Central memory CD4-positive, alpha-beta T cell (primary cell): ENCODE measurements at regions not wholly inside any gene's neighbourhood (a gene's known extent, or its start where the extent isn't known, plus 50 kb on each side); places are given as distances from the start of the nearest gene placed in this dataset.
"Not testable (repeated sequence)": the region's sequence is repeated elsewhere in the genome, so short reads cannot be mapped to it uniquely, and the experiment has no call there.

Source experiments
- DNase-seq: peaks from one replicate; pipeline ENCODE4 v3.0.0; 2022

DNA sequence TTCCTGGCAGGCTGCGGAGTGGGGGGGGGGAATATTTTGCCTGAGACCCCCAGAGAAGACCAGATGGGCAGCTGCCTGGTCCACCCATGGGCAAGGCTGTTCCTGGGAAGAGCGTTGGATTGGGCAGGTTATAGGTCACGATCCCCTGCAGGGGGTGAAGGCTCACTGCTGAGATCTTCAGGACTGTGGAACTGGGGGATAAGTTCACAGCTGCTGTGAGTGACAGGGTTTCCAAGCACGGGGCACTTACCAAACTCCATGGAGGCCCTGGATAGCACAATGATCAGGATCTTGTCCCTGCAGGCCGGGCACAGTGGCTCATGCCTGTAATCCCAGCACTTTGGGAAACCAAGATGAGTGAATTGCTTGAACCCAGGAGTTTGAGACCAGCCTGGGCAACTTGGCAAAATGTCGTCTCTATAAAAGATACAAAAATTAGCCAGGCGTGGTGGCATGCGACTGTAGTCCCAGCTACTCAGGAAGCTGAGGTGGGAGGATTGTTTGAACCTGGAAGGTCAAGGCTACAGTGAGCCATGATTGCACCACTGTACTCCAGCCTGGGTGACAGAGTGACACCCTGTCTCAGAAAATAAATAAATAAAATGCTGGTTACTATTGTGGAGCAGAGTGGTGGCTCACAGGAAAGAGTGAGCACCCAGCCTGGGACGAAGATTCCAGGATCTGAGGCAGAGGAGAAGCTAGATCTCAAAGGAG lies 68.0 kb upstream of the HELT start:
- no peak for DNase-seq

GRCh38 chr4:184950926-184951325 lies 67.4 kb upstream of the HELT start:
- no peak for DNase-seq

DNA sequence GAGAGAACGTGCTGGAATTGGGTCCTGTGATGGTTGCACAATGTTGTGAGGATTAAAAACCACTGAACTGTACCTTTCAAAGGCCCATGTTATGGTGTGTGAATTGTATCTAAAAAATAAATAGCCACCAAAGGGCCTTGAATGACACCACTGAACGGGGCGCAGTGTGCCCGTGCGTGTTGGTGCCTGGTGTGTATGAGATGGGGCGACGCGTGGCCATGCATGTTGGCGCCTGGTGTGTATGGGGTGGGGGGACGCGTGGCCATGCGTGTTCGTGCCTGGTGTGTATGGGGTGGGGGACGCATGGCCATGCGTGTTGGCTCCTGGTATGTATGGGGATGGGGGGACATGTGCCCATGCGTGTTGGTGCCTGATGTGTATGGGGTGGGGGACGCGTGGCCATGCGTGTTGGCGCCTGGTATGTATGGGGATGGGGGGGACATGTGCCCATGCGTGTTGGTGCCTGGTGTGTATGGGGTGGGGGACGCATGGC lies 66.6 kb upstream of the HELT start:
- DNase-seq: no peak

DNA sequence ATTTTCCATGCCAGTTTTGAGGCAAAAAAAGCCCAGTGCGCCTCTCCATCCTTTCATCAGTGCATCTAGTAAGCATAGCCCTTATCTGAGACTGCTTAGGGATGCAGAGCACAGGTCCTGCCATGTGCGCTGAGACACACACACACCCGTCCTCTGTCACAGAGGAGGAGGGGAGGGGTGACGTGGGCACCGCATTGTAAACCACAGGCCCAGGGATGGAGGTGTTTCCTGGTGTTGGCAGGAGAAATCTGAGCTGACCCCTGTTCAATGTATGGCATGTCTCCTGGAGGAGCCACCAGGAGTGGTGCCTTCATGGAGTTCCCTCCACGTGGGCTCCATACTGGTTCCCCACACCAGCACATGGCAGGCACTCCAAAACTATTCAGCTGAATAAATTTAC lies 65.8 kb upstream of the HELT start:
- no peak for DNase-seq

DNA sequence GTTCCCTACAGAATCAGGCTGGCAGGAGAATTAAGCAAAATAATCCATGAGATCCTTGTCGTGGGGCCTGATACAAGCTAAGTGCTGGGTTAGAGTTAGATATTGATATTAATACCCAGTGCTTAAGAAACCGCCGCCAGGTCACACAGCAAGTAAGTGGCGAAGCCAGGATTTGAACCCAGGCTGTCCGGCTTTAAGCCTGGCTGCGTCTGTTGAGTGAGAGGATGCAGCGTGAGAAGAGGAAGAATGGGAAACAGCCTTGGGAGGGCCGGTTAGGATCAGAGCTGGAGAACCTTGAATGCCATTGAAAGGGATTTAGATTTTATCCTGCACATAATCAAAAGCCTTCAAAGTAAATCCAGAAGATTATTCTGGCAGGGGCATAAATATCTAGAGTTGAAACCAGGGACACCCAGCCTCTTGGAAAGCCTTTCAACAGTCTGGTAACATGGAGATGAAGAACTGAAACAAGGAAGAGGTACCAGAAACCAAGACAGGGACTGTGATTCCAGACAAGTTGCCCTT lies 64.8 kb upstream of the HELT start:
- no peak for DNase-seq

DNA sequence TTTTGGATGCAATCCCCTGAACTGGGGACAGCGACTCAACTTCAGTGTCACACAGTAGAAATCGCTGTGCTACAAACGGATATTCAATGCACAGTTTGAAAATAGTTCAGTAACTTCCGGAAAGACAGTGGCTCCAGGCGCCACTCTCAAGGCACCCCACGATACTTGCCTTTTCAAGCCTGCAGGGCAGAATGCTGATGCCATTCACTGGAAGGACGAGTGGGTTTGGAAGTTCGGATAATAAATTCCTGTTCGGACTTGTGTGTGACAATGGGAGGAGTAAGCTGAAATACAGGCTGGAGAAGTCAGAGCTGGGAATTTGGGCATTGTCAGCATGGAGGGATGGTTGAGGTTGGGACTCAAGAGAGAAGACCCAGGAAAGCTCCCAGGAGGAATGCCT lies 64.3 kb upstream of the HELT start:
- DNase-seq: no peak

- no peak for DNase-seq
These were observed 63.8 kb upstream of the HELT start for GRCh38 chr4:184954482-184954881.

- DNase-seq: no peak
These were observed 63.2 kb upstream of the HELT start for GRCh38 chr4:184955116-184955515.

DNA sequence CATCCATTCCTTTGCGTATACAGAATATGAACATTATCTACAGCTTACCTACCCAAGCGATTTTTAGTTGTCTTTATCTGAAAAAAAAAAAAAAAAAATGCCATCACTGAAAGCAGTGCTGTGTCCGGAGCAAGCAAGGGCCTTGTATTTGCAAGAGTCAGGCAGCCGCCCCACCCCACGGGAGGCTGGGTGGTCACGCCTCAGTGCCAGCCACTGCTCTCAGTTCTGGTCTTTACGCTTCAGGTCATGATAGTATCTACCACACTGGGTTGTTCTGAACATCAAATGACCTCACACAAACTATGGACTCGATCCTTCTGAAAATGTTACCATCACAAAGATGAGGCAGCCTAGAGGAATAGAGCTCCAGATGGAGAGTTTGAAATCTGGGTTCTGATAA lies 62.7 kb upstream of the HELT start:
- DNase-seq: no peak

DNA sequence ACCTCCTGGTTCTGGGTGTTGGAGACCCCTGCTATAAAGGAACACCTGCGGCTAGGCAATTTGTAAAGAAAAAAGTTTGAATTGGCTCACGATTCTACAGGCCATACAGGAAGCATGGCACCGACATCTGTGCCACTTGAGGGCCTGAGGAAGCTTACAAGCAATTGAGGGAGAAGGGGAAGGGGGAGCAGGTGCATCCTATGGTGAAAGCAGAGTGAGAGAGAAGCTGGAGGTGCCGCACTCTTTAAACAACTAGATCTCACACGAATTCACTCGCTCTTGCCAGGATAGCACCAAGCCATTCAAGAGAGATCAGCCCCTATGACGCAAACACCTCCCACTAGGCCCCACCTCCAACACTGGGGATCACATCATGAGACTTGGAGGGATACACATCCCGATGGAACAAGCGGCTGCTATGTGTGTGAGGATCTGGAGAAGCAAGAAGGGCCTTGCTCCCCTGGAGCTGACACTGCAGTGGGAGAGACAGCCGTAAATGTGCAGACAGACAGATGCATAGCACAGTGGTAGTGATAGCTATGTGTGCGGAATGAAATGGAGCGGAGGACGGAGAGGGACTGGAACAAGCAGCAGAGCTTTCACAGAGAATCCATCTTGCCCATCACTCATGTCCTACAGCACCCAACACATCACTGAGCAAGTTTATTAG lies 60.7 kb upstream of the HELT start:
- DNase-seq: no peak

DNA sequence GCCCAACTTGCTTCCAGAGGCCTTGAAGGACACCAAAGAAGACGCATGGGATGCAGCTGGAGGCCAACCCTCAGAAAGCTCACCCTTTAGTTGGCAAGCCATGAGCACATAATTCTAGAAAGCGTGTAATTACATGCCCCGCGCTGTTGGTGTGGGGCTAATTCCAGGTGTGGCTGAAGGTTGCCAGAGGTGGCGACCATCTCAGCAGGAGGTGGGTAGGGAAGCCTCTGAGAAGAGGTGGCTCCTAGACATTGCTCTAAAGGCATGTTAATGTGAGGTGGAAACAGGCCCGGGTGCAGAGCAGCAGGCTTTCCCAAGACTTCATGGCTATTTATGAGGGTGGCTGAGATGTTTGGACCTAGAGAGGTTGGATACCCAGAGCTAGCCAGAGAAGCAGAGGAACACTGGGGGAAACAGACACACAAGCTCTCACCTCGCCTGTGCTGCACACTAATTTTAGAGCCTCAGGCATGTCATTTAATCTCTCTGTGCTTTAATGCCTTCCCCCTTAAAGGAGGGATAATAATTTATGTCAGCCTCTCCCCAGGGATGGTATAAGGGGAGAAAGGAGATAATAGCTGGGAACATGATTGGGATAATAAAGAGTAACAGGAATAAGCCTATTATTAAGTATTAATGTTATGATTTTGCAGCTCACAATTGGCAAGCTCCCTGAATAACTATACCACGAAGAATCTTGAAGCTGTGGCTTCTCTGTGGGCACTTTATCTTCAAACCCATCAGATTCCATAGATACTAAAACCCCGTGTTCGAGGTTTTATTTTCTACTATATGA lies 60.0 kb upstream of the HELT start:
- DNase-seq: no peak

DNA sequence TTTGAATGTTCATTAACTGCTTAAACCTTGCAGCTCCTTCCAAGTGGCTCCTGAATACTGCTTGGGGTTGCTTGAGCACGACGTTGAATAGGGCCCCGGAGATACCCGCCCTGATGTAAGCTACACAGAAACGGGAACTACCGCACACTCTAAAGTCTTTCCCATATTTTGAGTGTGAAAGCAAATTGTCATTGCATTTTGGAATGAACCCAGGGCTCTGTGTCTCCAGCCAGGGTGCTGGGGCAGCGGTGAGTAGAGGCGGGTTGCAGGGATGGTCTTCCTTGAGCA lies 59.4 kb upstream of the HELT start:
- DNase-seq: no peak

DNA sequence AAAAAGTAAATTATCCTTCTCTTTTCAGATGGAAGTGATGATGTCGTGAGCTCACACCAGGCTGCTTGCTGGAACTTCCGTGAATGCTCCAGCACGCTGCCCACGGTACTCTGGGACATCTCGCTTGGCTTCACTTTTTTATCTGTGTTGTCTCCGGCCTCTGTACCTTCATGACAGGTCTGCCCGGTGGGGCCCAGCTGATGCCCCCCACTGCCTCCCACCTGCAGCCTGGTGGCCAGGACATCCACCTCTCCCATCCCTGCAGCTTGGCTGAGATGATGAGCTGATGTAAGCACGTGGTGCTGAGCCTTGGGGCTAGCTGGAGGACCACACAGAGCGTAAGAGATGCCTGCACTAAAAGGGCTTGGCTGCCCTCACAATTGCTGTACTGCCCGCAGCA lies 59.0 kb upstream of the HELT start:
- DNase-seq: no peak

DNA sequence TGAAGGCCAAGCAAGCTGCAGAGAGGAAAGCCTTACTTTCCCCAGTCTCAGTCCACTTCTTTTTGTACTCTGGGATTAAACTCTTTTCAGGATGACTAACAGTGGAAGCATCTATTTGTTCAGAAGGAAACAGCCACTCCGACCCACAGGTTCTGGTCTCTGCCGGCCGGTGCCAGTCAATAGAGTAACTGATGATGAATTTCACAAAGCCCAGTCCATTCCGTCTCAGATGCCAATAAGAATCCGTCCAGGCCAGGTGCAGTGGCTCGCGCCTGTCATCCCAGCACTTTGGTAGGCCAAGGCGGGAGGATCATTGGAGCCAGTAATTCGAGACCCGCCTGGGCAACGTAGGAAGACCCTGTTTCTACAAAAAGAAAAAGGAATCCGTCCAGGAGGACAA lies 58.5 kb upstream of the HELT start:
- no peak for DNase-seq

DNA sequence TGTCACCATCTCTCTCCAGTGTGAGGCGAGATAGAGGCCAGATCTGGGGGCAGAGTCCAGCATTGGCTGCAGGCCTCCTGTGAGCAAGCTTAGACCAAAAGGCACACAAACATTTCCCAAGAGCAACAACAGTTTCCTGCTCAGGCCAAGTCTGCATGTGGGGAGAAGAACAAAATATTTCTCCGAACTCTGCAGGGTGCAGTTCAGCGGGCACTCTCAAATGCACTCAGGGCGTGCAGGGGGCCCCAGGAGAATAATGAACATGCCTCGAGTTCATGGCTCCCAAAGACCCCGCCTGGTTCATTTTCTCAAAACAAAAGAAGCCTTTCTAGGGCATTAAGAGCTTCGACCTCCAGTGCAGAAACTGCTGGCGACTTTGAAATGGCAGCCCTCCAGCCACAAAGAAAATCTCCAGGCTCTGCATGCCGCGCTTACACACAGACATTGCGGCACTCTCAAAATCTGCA lies 57.8 kb upstream of the HELT start:
- no peak for DNase-seq

DNA sequence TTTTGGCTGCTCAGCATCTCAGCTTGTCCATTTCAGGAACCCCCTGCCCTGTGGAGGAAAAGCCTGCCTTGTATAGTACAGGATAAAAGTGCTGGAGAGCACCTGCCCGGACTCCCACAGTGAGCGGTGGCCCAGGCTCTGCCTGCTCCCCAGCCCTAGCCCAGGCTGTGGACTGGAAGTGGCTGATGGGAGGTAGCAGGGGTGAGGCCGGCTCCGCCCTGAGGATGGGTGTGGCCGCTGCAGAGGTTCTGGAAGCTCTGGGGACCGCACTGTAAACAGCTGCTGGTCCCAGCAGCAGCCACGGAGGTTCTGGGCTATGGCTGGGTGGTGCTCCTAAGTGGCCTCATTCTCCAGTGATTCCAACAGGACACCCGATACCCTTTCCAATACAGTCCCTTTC lies 56.6 kb upstream of the HELT start:
- DNase-seq: no peak

GRCh38 chr4:184962125-184962638 lies 56.1 kb upstream of the HELT start:
- no peak for DNase-seq

DNA sequence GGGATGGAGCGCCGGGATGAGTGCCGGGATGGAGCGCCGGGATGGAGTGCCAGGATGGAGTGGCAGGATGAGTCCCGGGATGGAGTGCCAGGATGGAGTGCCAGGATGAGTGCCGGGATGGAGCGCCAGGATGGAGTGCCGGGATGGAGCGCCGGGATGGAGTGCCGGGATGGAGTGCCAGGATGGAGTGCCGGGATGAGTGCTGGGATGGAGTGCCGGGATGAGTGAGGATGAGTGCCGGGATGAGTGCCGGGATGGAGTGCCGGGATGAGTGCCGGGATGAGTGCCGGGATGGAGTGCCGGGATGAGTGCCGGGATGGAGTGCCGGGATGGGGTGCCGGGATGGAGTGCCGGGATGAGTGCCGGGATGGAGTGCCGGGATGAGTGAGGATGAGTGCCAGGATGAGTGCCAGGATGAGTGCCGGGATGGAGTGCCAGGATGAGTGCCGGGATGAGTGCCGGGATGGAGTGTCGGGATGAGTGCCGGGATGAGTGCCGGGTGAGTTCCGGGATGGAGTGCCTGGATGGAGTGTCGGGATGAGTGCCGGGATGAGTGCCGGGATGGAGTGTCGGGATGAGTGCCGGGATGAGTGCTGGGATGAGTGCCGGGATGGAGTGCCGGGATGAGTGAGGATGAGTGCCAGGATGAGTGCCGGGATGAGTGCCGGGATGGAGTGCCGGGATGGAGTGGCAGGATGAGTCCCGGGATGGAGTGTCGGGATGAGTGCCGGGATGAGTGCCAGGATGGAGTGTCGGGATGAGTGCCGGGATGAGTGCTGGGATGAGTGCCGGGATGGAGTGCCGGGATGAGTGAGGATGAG lies 52.9 kb upstream of the HELT start:
- DNase-seq: not testable (repeated sequence)

GRCh38 chr4:184966051-184966691 lies 52.1 kb upstream of the HELT start:
- DNase-seq: peak; percentile 21

GRCh38 chr4:184967699-184968098 lies 50.6 kb upstream of the HELT start:
- peak; percentile 36 for DNase-seq

DNA sequence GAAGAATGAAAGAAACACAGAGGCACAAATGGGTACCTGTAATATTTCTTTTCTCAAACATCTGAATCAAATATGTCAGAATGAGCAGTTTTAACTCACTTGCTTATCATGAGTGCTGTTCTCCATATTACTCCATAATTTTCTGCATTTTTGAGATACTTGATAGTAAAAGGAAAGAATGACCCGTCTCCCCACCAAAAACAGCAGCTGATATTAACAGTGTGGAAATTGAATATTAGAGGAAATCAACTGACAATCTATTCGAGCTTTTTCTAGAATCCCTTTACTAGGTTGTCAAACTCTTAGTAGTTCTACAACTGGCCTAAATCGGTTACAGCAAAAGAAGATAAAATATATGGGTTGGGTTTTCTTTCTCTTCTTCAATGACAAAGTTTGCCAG lies 49.9 kb upstream of the HELT start:
- DNase-seq: no peak
